ENCODE measurements at regions not wholly inside any gene's neighbourhood (a gene's known extent, or its start where the extent isn't known, plus 50 kb on each side); places are given as distances from the start of the nearest gene placed in this dataset.

DNA sequence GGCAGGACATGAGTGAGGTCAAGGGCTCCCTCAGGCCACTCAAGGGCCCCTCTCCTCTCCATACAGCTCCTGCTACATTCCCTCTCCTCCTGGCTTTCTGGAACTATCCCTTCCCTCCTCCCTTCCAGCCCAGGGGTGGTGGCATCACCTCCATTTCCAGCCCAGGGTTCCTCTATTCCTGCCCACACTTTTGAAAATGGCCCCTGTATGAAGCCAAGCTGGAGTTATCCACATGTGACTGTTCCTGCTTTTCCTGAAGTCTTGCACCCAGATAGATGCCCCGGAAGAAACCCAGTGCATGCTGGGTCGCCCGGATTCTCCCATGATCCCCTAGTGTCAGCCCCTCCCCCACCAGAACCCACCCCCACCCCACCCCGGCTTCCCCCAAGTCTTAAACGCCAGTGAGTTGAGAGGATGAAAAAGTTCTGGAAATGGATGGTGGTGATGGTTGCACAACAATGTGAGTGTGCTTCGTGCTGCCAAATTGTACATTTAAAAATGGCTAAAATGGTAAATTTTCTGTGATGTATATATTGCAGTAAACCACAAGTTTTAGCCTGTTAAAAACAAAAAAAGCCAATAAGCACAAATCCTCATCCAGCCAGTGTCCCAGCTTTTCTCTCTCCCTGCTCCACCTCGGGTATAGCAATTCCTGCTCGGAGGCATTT, 136.9 kb downstream of the SCARB1 start:
- no peak for DNase-seq (ENCODE audit: low read depth)

DNA sequence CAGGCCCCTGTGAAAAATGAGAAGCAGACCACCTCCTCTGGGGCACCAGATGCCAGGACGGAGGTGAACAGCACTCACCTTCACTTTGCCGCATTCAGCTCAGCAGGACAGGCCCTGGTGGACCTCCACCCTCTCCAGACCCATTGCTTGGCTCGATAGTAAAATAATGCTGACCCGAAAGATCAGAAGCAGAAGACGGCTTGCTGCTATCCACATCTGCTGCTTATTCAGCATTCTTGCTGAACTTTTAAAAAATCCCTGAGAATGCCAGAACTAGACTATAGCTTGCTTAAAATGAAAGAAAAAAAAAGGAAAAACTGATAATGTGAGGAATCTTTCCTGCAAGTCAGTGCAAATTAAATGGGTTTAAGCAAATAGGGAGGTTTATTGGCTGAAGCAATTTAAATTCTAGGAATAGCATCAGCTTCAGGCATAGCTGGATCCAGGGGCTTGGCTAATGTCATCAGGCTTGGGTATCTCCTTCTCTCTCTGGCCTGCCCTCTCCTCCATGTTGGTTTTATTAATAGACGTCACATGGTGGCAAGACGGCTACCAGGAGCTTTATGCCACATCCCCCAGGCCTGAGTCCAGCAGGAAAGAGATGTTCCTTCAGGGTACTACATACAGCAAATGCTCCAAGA, 137.9 kb downstream of the SCARB1 start:
- no peak for DNase-seq (ENCODE audit: low read depth)

DNA sequence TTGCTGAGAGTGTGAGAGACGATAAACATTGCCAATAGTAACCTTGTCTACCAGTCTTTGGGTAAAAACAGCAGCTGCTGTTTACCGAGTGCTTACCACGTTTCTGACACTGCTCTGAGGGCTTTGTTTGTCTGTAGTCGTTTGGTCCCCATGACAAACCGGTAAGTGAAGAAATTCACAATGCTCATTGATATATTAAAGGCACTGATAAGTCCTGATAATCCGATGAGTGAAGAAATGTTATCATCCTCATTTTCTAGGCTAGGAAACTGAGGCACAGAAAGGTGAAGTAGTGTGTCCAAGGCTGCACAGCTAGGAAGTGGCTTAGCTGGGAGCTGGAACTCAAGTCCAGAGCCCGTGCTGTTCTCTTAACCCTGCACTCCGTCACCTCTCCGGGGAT, 138.6 kb downstream of the SCARB1 start:
- no peak for DNase-seq (ENCODE audit: low read depth)

DNA sequence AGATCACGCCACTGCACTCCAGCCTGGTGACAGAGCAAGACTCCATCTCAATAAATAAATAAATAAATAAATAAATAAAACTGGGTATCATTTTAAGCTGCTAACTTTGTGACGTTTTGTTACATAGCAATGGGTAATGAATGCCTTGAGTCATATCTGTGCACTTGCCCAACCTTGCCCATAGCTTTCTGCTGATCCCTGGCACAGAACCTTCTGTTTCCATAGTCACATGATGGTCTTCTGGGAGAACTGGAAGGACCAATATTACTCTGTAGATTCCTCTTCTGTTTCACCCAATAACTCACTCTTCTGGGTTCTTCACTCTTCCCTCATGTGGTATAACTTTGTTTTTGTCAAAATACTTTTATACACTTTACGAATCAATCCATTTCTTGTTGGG, 140.8 kb downstream of the SCARB1 start:
- DNase-seq (ENCODE audit: low read depth) = peak; percentile 62

DNA sequence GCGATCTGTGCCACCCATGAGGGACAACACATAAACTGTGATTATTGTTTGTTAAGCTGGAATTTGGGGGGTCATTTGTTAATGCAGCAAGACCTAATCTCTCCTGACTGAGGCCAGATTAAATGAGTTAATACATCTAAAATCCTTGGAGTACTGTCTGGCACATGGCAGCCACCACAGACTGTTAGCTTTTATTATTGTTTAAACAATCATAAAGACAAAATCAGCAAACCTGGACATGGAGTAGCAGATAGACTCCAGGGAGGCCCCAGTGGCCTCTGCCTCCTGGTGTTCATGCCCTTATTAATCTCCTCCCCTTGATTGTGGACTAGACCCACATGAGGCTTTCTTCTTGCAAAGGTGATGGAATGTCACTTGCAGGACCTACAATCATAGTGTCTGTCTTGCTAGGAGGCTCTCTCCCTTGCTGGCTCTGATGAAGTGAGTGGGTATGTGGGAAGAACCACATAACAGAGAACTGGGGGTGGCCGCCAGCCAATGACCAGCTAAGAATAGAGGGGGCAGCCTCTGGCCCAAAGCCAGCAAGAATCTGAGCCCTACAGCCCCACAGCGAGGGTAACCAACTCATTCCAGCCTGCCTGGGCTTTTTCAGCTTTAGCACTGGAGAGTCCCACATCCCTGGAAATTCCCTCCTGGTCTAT, 142.0 kb downstream of the SCARB1 start:
- no peak for DNase-seq (ENCODE audit: low read depth)

DNA sequence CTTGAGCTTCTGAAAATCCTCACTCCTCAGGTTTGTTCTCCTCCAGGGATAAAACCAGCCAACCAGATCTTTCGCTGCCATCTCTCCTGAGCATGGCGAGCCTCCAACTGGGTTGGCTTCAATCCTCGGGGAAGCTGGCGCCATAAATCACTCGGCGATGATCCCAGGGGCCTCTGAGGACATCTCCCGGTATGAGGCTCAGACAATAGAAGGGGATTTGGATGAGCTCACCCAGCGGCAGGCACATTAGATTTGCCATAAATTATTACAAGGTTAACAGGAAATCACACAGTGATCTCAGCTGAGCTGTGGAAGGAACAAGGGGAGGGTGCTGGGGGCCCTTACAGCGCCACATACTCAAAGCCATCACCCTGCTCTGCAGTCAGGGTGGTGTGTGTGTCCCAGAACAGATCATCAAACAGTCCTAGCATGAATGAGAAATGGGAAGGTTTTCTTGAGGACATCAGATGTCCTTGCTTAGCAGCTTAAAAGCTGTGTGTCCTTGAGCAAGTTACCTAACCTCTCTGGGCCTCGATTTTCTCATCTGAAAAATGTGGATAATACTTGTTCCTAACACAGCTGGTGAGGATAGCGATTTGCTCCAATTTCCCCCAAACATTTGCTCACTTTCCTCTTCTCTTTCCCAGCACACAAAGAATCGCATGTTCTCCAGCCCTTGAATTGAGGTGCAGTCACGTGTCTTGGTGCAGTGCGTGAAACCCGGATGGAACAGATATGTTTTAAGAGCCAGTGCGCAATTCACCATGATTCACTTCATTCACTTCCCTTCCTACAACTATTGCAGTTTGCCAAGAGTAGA, 142.8 kb downstream of the SCARB1 start:
- peak; percentile 29 for DNase-seq (ENCODE audit: low read depth)

- no peak for DNase-seq (ENCODE audit: low read depth)
These were observed 143.5 kb downstream of the SCARB1 start for GRCh38 chr12:124720004-124720680.

- DNase-seq (ENCODE audit: low read depth) = no peak
These were observed 144.4 kb downstream of the SCARB1 start for GRCh38 chr12:124719231-124719630.

DNA sequence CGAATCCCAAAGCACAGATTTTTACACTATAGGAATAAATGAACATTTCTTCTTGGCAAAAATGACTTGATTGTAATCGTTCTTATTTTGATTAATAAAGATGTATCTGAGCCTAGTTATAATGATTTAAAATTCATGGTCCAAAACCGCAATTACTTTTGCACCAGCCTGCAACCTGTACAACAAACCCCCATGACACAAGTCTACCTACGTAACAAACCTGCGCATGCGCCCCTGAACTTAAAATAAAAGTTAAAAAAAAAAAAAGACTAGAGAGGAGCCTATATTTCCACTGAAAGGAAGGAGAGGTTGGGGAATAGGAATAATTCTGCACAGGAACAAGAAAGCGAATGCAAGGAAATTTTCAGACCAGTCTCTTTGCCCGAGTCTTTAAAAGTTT, 145.2 kb downstream of the SCARB1 start:
- DNase-seq (ENCODE audit: low read depth) = no peak

- no peak for DNase-seq (ENCODE audit: low read depth)
These were observed 145.6 kb downstream of the SCARB1 start for GRCh38 chr12:124718036-124718435.

DNA sequence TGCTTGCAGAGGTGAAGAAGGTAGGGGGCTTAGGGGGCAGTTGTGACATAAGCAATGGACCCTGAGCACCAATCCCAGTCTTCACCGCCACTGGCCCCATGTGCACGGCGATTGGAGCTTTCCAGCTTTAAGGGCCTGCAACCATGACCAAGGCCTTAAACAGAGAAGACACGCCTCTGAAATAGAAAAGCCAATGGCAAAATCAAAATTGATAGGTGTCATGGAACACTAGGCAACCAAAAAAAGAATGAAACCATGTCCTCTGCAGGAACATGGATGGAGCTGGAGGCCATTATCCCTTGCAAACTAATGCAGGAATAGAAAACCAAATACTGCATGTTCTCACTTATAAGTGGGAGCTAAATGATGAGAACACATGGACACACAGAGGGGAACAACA, 146.3 kb downstream of the SCARB1 start:
- DNase-seq (ENCODE audit: low read depth) = no peak

DNA sequence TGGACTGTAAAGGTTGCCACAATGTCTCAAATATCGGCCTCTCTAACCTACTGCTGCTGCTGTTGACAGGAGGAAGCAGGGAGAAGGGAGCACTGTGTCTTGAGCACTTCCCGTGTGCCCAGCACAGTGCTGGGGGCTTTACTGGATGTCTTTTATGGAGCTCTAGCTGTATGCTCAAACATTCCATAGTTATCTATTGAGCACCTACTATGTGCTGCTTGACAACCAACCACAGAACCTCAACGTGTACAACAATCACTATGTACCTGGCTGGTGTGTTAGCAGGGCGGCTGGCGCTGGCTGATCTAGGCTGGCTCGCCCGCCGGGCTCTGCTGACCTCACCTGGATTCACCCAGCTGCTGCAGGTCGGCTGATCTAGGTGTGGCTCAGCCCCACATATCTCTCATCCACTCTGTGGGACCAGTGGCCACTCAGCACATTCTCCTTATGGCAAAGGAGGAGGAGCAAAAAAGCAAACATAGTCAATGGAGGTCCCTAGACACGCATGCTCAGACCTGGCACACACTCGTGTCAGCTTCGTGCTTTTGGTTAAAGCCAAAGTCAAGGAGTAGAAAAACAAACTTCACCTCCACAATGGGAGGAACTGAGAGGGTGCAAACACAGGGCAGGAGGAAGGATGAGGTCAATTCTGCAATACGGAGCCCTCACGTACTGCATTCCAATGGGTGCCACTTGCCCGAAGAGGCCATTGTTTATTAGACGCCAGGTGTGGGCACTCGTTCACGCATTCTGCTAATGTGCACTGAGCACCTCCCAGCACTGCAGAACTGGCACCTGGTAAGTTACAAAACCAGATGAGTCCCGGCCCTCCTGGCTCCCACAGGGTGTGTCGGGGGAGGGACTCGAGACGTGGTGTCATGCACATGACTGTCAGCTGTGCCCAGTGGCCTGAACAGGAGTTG, 147.2 kb downstream of the SCARB1 start:
- DNase-seq (ENCODE audit: low read depth) = no peak

GRCh38 chr12:124715121-124715990, 147.9 kb upstream of the NCOR2 start:
- no peak for DNase-seq (ENCODE audit: low read depth)

- DNase-seq (ENCODE audit: low read depth) = peak; percentile 79
These were observed 146.1 kb upstream of the NCOR2 start for GRCh38 chr12:124713436-124714082.

- DNase-seq (ENCODE audit: low read depth) = no peak
These were observed 145.6 kb upstream of the NCOR2 start for GRCh38 chr12:124713041-124713435.

- DNase-seq (ENCODE audit: low read depth) = no peak
These were observed 143.9 kb upstream of the NCOR2 start for GRCh38 chr12:124711344-124711743.

GRCh38 chr12:124709722-124710687, 142.6 kb upstream of the NCOR2 start:
- peak; percentile 72 for DNase-seq (ENCODE audit: low read depth)

GRCh38 chr12:124707316-124707715, 139.9 kb upstream of the NCOR2 start:
- DNase-seq (ENCODE audit: low read depth) = no peak
